ENCODE measurements at regions not wholly inside any gene's neighbourhood (a gene's known extent, or its start where the extent isn't known, plus 50 kb on each side); places are given as distances from the start of the nearest gene placed in this dataset.

GRCh38 chr2:71877636-71878035 lies 270.0 kb downstream of the CYP26B1 start:
- Mint-ChIP-seq H3K27ac (no peak overlapping the region), H3K4me1 (peaks cover 2% of the 10 kb centered on the region), H3K9me3 (no peaks in the 10 kb centered on the region), H3K36me3 (no peaks in the 10 kb centered on the region), H3K27me3 (ENCODE audit: low read depth) (no peaks in the 10 kb centered on the region), H3K4me3 (no peak overlapping the region)
- DNase-seq (ENCODE audit: low spot score in 2 of 2, unreplicated experiment in 2 of 2) = no peak
- no peak for TF ChIP-seq CTCF (IDR thresholded peaks at IDR 0.05; ENCODE audit: unreplicated experiment)

DNA sequence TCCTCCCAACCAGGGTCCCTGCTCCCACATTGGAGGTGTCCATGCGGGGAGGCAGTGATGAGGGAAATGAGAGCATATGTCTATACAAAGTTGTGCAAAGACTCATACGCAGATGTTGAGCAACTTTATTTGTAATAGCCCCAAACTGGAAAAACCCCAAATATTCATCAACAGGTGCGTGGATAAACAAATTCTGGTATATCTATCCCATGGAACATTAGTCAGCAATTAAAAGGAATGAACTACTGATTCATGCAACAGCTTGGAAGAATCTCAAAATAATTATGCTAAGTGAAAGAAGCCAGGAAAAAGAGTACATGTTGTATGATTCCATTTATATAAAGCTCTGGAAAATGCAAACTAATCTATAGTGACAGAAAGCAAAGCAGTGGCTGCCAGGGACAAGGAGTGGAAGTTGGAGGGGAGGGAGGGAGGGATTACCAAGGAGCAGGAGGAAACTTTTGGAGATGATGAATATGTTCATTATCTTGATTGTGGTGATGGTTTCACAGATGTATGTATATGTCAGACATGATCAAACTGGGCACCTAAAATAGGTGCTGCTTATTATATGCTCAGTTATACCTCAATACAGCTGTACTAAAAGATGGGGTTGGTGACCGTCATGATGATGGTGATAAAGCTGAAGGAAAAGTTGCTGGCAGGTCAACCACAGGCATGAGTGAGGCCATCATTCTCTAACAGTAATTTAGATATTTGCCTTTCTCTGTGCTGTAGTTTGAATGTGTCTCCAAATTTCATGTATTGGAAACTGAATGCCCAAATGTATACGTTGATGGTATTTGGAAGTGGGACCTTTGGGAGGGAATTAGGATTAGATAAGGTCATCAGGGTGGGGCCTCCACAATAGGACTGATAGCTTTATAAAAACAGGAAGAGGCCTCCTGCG lies 270.9 kb downstream of the CYP26B1 start:
- no peak for TF ChIP-seq CTCF (IDR thresholded peaks at IDR 0.05; ENCODE audit: unreplicated experiment)
- H3K4me1 Mint-ChIP-seq = peaks cover 2% of the 10 kb centered on the region
- DNase-seq (ENCODE audit: low spot score in 2 of 2, unreplicated experiment in 2 of 2) = no peak
- no peaks in the 10 kb centered on the region for H3K27me3 Mint-ChIP-seq (ENCODE audit: low read depth)
- H3K27ac Mint-ChIP-seq = no peak overlapping the region
- no peaks in the 10 kb centered on the region for H3K36me3 Mint-ChIP-seq
- no peak overlapping the region for H3K4me3 Mint-ChIP-seq
- no peaks in the 10 kb centered on the region for H3K9me3 Mint-ChIP-seq

- Mint-ChIP-seq H3K9me3 (no peaks in the 10 kb centered on the region), H3K27ac (no peak overlapping the region), H3K36me3 (no peaks in the 10 kb centered on the region), H3K27me3 (ENCODE audit: low read depth) (no peaks in the 10 kb centered on the region), H3K4me3 (no peak overlapping the region), H3K4me1 (peaks cover 2% of the 10 kb centered on the region)
- TF ChIP-seq CTCF (IDR thresholded peaks at IDR 0.05; ENCODE audit: unreplicated experiment) = no peak
- no peak for DNase-seq (ENCODE audit: low spot score in 2 of 2, unreplicated experiment in 2 of 2)
Measured at GRCh38 chr2:71872466-71873051, 275.1 kb downstream of the CYP26B1 start.

DNA sequence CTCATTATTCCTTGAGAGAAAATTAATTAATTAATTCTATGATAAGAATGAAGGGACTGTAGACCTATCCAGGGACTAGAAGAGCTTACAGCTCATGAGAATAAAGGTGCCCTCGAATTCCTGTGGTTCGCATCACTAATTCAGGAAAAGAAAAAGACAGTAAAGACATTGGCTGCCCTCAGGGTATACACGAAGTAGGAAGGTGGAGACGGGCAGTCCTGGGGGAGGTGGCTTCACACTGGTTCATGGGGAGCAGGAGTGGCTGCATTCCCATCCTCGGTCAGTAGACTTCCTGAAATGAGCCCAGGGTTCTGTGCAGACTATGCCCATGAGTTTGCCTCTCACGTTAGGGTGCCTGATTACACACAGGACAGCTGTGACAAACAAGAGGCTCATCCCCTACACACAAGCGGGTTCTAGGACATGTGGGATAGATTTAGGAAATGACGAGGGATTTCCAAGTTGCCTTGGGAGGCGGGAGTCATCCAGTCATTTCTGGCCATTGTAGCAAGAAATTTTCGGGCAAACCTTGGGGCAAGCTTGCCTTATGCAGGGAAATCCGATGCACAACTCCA lies 282.2 kb downstream of the CYP26B1 start:
- no peak for DNase-seq (ENCODE audit: low spot score in 2 of 2, unreplicated experiment in 2 of 2)
- no peak for TF ChIP-seq CTCF (IDR thresholded peaks at IDR 0.05; ENCODE audit: unreplicated experiment)
- H3K27me3 Mint-ChIP-seq (ENCODE audit: low read depth) = no peaks in the 10 kb centered on the region
- H3K36me3 Mint-ChIP-seq = no peaks in the 10 kb centered on the region
- H3K4me3 Mint-ChIP-seq = no peak overlapping the region
- H3K27ac Mint-ChIP-seq = no peak overlapping the region
- no peaks in the 10 kb centered on the region for H3K9me3 Mint-ChIP-seq
- H3K4me1 Mint-ChIP-seq = peaks cover 16% of the 10 kb centered on the region

DNA sequence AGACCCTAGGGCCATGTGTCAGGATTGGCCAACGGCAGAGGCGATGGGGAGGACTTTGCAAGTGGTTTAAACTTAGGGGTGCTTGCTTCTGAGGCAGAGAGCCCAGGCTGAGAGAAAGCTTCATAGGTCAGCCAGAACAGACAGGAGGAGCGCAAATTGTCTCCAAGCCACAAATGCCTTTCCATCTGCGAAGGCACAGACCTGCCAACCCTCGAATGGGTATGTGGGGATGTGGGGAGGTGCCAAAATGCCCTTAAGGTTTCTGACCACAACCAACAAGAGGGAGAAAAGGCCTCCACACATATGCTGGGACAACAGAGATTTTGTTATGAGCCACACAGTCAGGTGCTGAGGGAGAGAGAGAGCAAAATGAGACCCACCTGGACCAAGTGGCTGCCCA lies 283.6 kb downstream of the CYP26B1 start:
- peaks cover 16% of the 10 kb centered on the region for H3K4me1 Mint-ChIP-seq
- H3K36me3 Mint-ChIP-seq = no peaks in the 10 kb centered on the region
- H3K9me3 Mint-ChIP-seq = no peaks in the 10 kb centered on the region
- TF ChIP-seq CTCF (IDR thresholded peaks at IDR 0.05; ENCODE audit: unreplicated experiment) = no peak
- no peak for DNase-seq (ENCODE audit: low spot score in 2 of 2, unreplicated experiment in 2 of 2)
- peak overlapping the region; percentile 48 for H3K27ac Mint-ChIP-seq
- H3K4me3 Mint-ChIP-seq = no peak overlapping the region
- H3K27me3 Mint-ChIP-seq (ENCODE audit: low read depth) = no peaks in the 10 kb centered on the region

Data from mesothelial cell of epicardium (in vitro differentiated cells).